ENCODE measurements at regions not wholly inside any gene's neighbourhood (a gene's known extent, or its start where the extent isn't known, plus 50 kb on each side); places are given as distances from the start of the nearest gene placed in this dataset.

- no peaks in the 10 kb centered on the region for H3K27me3 ChIP-seq (ENCODE audit: control insufficient read depth, insufficient read depth, low read length)
- TF ChIP-seq, protein P1, sequence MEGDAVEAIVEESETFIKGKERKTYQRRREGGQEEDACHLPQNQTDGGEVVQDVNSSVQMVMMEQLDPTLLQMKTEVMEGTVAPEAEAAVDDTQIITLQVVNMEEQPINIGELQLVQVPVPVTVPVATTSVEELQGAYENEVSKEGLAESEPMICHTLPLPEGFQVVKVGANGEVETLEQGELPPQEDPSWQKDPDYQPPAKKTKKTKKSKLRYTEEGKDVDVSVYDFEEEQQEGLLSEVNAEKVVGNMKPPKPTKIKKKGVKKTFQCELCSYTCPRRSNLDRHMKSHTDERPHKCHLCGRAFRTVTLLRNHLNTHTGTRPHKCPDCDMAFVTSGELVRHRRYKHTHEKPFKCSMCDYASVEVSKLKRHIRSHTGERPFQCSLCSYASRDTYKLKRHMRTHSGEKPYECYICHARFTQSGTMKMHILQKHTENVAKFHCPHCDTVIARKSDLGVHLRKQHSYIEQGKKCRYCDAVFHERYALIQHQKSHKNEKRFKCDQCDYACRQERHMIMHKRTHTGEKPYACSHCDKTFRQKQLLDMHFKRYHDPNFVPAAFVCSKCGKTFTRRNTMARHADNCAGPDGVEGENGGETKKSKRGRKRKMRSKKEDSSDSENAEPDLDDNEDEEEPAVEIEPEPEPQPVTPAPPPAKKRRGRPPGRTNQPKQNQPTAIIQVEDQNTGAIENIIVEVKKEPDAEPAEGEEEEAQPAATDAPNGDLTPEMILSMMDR (IDR thresholded peaks at IDR 0.05; ENCODE audit: insufficient read depth, low read length, poor library complexity, severe bottlenecking) = no peak
- DNase-seq (ENCODE audit: low read depth) = no peak
- no peak overlapping the region for H3K4me3 ChIP-seq (ENCODE audit: low read depth, low read length)
- H3K36me3 ChIP-seq (ENCODE audit: control insufficient read depth, insufficient read depth, low read length) = no peaks in the 10 kb centered on the region
These were observed 89.1 kb upstream of the BOD1 start for GRCh38 chr5:173705512-173706044.

- H3K36me3 ChIP-seq (ENCODE audit: control insufficient read depth, insufficient read depth, low read length) = no peaks in the 10 kb centered on the region
- no peaks in the 10 kb centered on the region for H3K27me3 ChIP-seq (ENCODE audit: control insufficient read depth, insufficient read depth, low read length)
- H3K4me3 ChIP-seq (ENCODE audit: low read depth, low read length) = no peak overlapping the region
- TF ChIP-seq, protein P1 (IDR thresholded peaks at IDR 0.05; ENCODE audit: insufficient read depth, low read length, poor library complexity, severe bottlenecking) = no peak
- DNase-seq (ENCODE audit: low read depth) = no peak
These were observed 90.2 kb upstream of the BOD1 start for GRCh38 chr5:173706700-173707099.

GRCh38 chr5:173707392-173707791 lies 90.9 kb upstream of the BOD1 start:
- DNase-seq (ENCODE audit: low read depth) = no peak
- no peaks in the 10 kb centered on the region for H3K36me3 ChIP-seq (ENCODE audit: control insufficient read depth, insufficient read depth, low read length)
- no peaks in the 10 kb centered on the region for H3K27me3 ChIP-seq (ENCODE audit: control insufficient read depth, insufficient read depth, low read length)
- no peak overlapping the region for H3K4me3 ChIP-seq (ENCODE audit: low read depth, low read length)
- TF ChIP-seq, protein P1 (IDR thresholded peaks at IDR 0.05; ENCODE audit: insufficient read depth, low read length, poor library complexity, severe bottlenecking) = no peak

DNA sequence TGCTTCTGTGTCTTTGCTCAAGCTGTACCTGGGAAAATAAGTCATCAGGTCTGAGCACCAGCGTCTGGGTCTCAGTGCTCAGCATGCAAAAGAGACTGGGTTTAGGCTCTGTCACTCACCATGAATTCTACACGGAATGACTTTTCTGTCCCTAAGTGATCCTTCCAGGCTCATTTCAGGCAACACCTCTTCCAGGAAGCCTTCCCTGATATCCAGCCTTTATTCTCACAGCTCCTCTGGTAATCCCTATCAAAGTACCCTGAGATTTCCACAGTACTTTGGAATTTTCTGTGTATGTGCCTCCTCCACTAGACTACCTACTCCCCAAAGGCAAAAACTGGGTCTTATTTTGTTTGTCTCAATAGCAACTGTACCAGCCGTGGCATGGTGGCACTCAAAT lies 92.7 kb upstream of the BOD1 start:
- Histone ChIP-seq H3K36me3 (ENCODE audit: control insufficient read depth, insufficient read depth, low read length) (no peaks in the 10 kb centered on the region), H3K4me3 (ENCODE audit: low read depth, low read length) (no peak overlapping the region), H3K27me3 (ENCODE audit: control insufficient read depth, insufficient read depth, low read length) (no peaks in the 10 kb centered on the region)
- TF ChIP-seq, protein P1 (IDR thresholded peaks at IDR 0.05; ENCODE audit: insufficient read depth, low read length, poor library complexity, severe bottlenecking) = no peak
- DNase-seq (ENCODE audit: low read depth) = no peak

DNA sequence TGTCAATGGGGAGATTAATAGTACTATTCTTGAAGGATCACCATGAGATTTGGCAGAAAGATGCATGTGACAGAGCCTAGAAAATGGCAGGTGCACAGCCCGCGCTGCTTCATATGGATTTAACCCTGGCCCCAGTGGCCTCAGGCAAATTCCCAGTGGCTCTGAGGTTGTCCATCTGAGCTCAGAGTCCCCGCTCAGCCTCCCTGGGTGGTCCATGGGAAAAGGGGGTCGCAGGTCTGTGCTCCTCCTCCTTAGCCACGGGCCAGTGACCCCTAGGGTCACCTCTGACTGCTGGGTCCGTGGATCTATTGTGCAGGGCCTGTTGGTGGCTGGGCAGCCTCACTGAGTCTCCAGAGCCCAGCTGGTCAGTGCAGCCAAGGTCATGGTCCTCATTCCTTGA lies 93.3 kb upstream of the BOD1 start:
- H3K27me3 ChIP-seq (ENCODE audit: control insufficient read depth, insufficient read depth, low read length) = no peaks in the 10 kb centered on the region
- TF ChIP-seq, protein P1 (IDR thresholded peaks at IDR 0.05; ENCODE audit: insufficient read depth, low read length, poor library complexity, severe bottlenecking) = no peak

DNA sequence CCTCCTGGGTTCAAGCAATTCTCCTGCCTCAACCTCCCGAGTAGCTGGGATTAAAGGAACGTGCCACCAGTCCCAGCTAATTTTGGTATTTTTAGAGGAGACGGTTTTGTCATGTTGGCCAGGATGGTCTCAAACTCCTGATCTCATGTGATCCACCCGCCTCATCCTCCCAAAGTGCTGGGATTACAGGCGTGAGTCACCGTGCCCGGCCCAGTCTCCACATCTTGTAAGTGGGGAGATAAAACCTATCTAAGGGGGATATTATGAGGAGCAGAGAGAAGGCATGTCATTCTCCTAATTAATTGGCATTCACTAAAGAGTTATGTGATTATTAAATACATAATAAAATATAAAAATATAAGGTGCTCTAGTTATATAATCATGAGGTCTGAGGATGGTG lies 94.1 kb upstream of the BOD1 start:
- Histone ChIP-seq H3K27me3 (ENCODE audit: control insufficient read depth, insufficient read depth, low read length) (no peaks in the 10 kb centered on the region), H3K4me3 (ENCODE audit: low read depth, low read length) (no peak overlapping the region), H3K36me3 (ENCODE audit: control insufficient read depth, insufficient read depth, low read length) (no peaks in the 10 kb centered on the region)
- no peak for DNase-seq (ENCODE audit: low read depth)
- TF ChIP-seq, protein P1 (IDR thresholded peaks at IDR 0.05; ENCODE audit: insufficient read depth, low read length, poor library complexity, severe bottlenecking) = no peak

More for the DNA sequence above, 93.3 kb upstream of the BOD1 start:
- Histone ChIP-seq H3K36me3 (ENCODE audit: control insufficient read depth, insufficient read depth, low read length) (no peaks in the 10 kb centered on the region), H3K4me3 (ENCODE audit: low read depth, low read length) (no peak overlapping the region)
- DNase-seq (ENCODE audit: low read depth) = no peak

Measured in kidney epithelial cell (primary cell).